ENCODE measurements at regions not wholly inside any gene's neighbourhood (a gene's known extent, or its start where the extent isn't known, plus 50 kb on each side); places are given as distances from the start of the nearest gene placed in this dataset.

DNA sequence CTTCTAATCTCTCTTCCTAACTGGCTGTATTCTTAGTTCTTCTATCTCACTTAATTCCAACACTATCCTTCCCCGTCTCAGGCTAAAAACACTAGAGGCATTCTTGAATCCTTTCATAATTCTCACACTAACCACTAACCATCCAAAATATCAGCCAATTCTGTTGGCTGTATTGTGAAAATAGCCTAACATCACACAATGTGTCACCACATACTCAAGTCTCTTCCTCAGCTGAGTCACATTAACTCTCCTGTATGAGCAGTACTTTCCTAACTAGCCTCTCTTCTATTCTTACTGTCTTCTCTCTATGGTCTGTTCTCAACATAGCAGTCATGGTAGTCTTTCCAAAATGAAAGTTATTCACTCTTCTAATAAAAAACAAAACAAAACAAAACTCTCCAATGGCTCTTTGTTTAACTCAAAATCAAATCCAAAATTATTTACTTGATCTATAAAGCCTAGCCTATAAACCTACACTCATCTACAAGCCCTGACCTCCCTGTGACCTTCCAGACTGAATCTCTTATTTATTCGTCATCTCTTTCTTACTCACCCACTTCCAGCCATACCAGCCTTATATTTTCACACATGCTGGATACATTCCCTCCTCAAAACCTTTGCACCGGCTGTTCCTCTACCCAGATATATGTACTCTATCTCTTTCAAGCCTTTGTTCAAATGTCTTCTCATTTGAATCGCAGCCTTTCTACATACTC is 445.9 kb downstream of the TLL1 start:
- no peak for FAIRE-seq
- peak in 1 of 2 experiments; percentile 51 for DNase-seq (ENCODE audit: low read depth in 1 of 2, low spot score in 1 of 2)
- no peak overlapping the region for H3K4me3 ChIP-seq
- peak; percentile 87 to 97 for ATAC-seq
- H3K4me1 ChIP-seq, result peaks cover 7% of the 10 kb centered on the region; the same call in 1 of the 3 replicates
- no peak for TF ChIP-seq BHLHE40 (IDR thresholded peaks at IDR 0.05; ENCODE audit: low read depth, low read length)
- TF ChIP-seq JUNB (IDR thresholded peaks at IDR 0.05), result peak; percentile 36; the same call in 1 of the 2 replicates
- ChIA-PET CTCF (no interaction called here), POLR2A (no interaction called here)
- peak overlapping the region; percentile 39 for H3K4me2 ChIP-seq
- H3K9me3 ChIP-seq, result no peaks in the 10 kb centered on the region
- WGBS (ENCODE audit: missing lambda C conversion rate), result 16% methylated on average over 4 of the region's 4 CpGs
- H3K27ac ChIP-seq, result peak overlapping the region; percentile 33 to 36; a peak in 1 of 6 replicates

GRCh38 chr4:166323250-166323649 is 450.2 kb downstream of the TLL1 start:
- ChIA-PET POLR2A (no interaction called here), CTCF (no interaction called here)
- Histone ChIP-seq H3K4me1 (peaks cover 7% of the 10 kb centered on the region; the same call in 1 of the 3 replicates), H3K9me3 (no peaks in the 10 kb centered on the region), H3K27ac (no peak overlapping the region), H3K4me2 (no peak overlapping the region), H3K4me3 (no peak overlapping the region)
- 35% methylated on average over 2 of the region's 2 CpGs for WGBS (ENCODE audit: missing lambda C conversion rate)
- ATAC-seq (no peak), DNase-seq (ENCODE audit: low read depth in 1 of 2, low spot score in 1 of 2) (no peak), FAIRE-seq (no peak)
- TF ChIP-seq ZFP36 (IDR thresholded peaks at IDR 0.05; ENCODE audit: borderline replicate concordance, partially characterized antibody), result no peak
- TF ChIP-seq TP53 (CRISPR knock-in tag; IDR thresholded peaks at IDR 0.05), result no peak
- no peak for TF ChIP-seq EHMT2 (IDR thresholded peaks at IDR 0.05; ENCODE audit: low read depth)
- TF ChIP-seq FOSB (CRISPR knock-in tag; IDR thresholded peaks at IDR 0.05), result no peak

DNA sequence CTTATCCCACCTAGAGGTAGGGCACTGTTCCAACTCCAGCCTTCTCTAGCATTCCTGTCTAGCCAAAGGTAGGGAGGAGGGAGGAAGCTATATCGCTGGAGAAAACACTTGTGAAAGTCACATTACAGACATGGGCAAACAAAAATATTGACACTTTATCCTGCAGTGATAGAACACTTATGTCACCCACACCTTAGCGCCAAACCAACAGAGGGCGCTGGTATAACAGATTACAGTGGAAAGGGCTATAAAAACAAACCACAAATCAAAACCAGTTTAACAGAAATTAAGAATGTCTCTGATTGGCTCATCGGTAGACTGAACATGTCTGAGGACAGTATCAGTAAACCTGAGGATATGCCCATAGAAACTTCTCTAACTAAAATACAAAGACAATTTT is 451.3 kb downstream of the TLL1 start:
- no peaks in the 10 kb centered on the region for H3K9me3 ChIP-seq
- no peak overlapping the region for H3K27ac ChIP-seq
- CTCF ChIA-PET, result interaction anchor here (1.1 to 1.5 kb wide), 3 partner anchors 9 to 277 kb away, joined by 3 read pairs; no protein-coding TSS in a partner anchor
- 32% methylated on average over 4 of the region's 4 CpGs for WGBS (ENCODE audit: missing lambda C conversion rate)
- FAIRE-seq (no peak), DNase-seq (ENCODE audit: low read depth in 1 of 2, low spot score in 1 of 2) (peak in 1 of 2 experiments; percentile 36), ATAC-seq (peak in 1 of 2 experiments; percentile 58; a peak in 3 of 6 replicates)
- H3K4me3 ChIP-seq, result no peak overlapping the region
- H3K4me1 ChIP-seq, result peaks cover 6% of the 10 kb centered on the region; the same call in 1 of the 3 replicates
- peak in 1 of 2 experiments; percentile 42; a peak in 1 of 5 replicates for TF ChIP-seq RAD21 (conservative IDR thresholded peaks at IDR 0.05 in 1 of 2, IDR thresholded peaks at IDR 0.05 in 1 of 2)
- no peak for TF ChIP-seq NR3C1 (IDR thresholded peaks at IDR 0.05)
- H3K4me2 ChIP-seq, result no peak overlapping the region
- POLR2A ChIA-PET, result no interaction called here

DNA sequence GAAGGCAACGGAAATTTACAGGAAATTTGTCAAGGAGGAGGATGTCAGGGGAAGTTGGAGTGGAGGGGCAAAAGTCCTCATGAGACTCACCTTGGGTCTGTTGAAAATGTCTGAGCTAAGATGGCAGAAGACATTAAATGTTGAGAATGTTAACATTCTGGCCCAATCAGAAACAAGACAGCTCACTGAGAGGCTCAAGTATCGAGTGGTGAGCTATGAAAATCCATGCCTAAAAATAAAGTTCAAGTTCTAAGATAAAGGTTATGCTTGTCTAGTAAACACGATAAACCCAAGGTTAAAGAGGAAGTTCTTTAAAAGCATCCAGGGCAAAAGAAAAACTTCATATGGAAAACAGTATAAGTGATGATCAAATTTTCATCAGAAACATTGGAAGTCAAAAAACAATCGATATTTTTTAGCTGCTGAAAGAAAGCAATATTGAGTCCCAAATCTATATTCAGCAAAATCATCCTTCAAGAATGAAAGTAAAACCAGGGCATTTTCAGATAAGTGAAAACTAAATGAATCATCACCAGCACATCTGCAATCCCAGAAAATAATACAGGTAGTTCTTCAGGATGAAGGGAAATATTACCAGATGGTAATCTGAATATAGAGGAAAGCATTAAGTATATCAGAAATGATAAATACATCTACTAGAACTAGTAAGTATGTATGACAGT is 462.4 kb downstream of the TLL1 start:
- Histone ChIP-seq H3K9me3 (no peaks in the 10 kb centered on the region), H3K27ac (no peak overlapping the region), H3K4me1 (no peaks in the 10 kb centered on the region), H3K4me2 (no peak overlapping the region; the same call in 2 of the 3 replicates), H3K4me3 (no peak overlapping the region)
- no peak for ATAC-seq
- ChIA-PET CTCF (interaction anchor here (0.6 kb wide), 1 partner anchor 9 kb away, joined by 3 read pairs; no protein-coding TSS in a partner anchor), POLR2A (no interaction called here)
- TF ChIP-seq FOXS1 (CRISPR knock-in tag; IDR thresholded peaks at IDR 0.05) (no peak), CBX8 (IDR thresholded peaks at IDR 0.05) (no peak), FOSL2 (IDR thresholded peaks at IDR 0.05) (no peak), FOSL2 (CRISPR knock-in tag; IDR thresholded peaks at IDR 0.05) (no peak), RAD21 (conservative IDR thresholded peaks at IDR 0.05 in 1 of 2, IDR thresholded peaks at IDR 0.05 in 1 of 2) (no peak), SMC3 (IDR thresholded peaks at IDR 0.05) (no peak), JUNB (IDR thresholded peaks at IDR 0.05) (no peak), ZC3H11A (IDR thresholded peaks at IDR 0.05) (no peak), CEBPB (IDR thresholded peaks at IDR 0.05) (no peak), ESRRA (IDR thresholded peaks at IDR 0.05; ENCODE audit: borderline replicate concordance, low read length) (no peak), SREBF2 (IDR thresholded peaks at IDR 0.05) (no peak), HEYL (CRISPR knock-in tag; IDR thresholded peaks at IDR 0.05) (no peak), POLR2AphosphoS2 (conservative IDR thresholded peaks at IDR 0.05; ENCODE audit: low read length) (no peak)
- TF ChIP-seq, protein P1, sequence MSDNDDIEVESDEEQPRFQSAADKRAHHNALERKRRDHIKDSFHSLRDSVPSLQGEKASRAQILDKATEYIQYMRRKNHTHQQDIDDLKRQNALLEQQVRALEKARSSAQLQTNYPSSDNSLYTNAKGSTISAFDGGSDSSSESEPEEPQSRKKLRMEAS (IDR thresholded peaks at IDR 0.05), result no peak
- no peak for DNase-seq (ENCODE audit: low read depth in 1 of 2, low spot score in 1 of 2)
- no peak for FAIRE-seq
- WGBS (ENCODE audit: missing lambda C conversion rate), result 8% methylated on average over 4 of the region's 4 CpGs
